C4-2B (cell line): ENCODE measurements at regions not wholly inside any gene's neighbourhood (a gene's known extent, or its start where the extent isn't known, plus 50 kb on each side); places are given as distances from the start of the nearest gene placed in this dataset.
"Not testable (repeated sequence)": the region's sequence is repeated elsewhere in the genome, so short reads cannot be mapped to it uniquely, and the experiment has no call there.

Source experiments
- H3K27ac ChIP-seq: fragments of 450-650 bp; 2 replicates; pipeline ENCODE4 v1.5.1; 2017
- ZFX ChIP-seq: fragments of 450-650 bp; IDR thresholded peaks from 2 replicates; pipeline ENCODE4 v1.6.1; 2017
- TF ChIP-seq, protein P1 (sequence below): fragments of 450-650 bp; conservative IDR thresholded peaks from 2 replicates; pipeline ENCODE4 v1.5.1; 2017; ENCODE audit warnings: mild to moderate bottlenecking

DNA sequence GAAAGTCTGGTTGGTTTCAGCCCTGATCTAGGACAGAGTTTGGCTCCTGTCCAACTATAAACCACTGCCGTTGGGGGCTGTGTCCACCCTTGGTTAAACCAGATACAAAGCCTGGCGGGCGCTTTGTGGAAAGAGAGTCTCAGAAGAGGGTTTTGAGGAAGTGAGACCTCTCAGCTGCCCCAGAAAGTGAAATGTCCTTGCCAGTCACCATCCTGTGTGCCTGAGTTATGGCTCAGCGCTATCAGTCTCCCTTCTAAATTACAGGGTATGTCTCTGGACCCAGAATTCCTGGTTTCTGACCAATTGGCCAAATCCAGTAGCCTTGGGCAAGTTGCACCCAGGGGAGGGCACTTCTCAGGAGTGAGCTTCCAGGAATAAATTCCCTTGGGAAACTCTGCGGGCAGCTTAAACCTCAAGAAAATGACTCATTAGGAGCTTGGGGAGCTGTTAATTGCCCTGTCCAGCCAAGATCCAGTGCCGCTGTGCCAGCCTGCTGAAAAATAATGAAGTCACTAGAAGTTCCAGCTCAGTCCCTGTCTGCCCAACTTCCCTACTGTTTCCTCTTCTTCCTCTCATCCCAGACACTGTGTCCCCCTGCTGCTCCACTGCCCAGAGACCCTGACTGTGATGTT lies 66.7 kb upstream of the PDZD8 start:
- H3K27ac ChIP-seq, result no peak overlapping the region
- TF ChIP-seq, protein P1, sequence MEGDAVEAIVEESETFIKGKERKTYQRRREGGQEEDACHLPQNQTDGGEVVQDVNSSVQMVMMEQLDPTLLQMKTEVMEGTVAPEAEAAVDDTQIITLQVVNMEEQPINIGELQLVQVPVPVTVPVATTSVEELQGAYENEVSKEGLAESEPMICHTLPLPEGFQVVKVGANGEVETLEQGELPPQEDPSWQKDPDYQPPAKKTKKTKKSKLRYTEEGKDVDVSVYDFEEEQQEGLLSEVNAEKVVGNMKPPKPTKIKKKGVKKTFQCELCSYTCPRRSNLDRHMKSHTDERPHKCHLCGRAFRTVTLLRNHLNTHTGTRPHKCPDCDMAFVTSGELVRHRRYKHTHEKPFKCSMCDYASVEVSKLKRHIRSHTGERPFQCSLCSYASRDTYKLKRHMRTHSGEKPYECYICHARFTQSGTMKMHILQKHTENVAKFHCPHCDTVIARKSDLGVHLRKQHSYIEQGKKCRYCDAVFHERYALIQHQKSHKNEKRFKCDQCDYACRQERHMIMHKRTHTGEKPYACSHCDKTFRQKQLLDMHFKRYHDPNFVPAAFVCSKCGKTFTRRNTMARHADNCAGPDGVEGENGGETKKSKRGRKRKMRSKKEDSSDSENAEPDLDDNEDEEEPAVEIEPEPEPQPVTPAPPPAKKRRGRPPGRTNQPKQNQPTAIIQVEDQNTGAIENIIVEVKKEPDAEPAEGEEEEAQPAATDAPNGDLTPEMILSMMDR, result no peak
- no peak for TF ChIP-seq ZFX

DNA sequence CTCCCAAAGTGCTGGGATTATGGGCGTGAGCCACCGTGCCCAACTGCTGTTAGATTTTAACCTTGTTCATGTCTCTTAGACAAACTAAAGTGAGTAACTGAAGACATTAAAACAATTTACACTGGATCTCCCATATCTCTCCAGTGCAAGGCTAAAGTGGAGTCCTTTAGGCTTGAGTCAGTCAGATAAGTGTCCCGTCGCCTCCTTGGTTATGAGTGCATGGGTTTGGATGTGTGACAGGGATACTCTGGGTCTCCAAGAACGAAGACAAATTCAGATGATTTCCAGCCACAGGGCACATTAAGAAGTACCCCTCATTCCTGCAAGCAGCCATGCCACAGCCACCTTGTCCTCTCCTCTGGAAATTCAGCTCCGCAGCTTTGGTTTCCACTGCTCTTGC lies 66.1 kb upstream of the PDZD8 start:
- no peak overlapping the region for H3K27ac ChIP-seq
- no peak for TF ChIP-seq ZFX
- TF ChIP-seq, protein P1, result no peak

DNA sequence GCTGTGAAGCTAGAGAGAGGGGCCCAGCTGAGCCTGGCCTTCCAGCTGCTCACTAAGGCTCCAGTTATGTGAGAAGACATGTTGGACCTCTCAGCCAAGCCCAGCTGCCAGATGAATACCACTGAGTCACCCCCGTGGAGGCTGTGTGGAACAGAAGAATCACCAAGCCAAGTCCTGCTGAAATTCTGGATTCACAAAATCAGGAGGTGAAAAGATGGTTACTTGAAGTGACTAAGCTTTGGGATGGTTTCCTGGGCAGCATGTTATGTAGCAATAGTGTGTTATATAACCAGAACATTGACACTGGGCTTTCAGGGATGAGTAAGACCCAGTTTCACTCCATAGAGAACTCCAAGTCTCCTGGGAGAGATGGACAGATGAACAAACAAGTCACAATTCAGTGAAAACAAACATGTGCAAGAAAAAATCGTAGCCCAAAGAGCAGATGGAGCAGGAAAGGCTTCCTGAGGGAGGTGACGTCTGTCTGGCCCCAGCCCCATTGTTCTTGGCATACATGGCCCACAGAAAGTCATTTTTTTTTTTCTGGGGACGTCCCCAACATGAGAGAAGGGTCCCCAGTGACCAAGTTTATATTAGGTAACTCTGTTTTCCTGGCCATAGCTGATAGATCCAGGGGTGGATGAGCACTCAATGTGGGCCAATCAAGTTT lies 64.1 kb upstream of the PDZD8 start:
- no peak for TF ChIP-seq ZFX
- TF ChIP-seq, protein P1, result no peak
- no peak overlapping the region for H3K27ac ChIP-seq

DNA sequence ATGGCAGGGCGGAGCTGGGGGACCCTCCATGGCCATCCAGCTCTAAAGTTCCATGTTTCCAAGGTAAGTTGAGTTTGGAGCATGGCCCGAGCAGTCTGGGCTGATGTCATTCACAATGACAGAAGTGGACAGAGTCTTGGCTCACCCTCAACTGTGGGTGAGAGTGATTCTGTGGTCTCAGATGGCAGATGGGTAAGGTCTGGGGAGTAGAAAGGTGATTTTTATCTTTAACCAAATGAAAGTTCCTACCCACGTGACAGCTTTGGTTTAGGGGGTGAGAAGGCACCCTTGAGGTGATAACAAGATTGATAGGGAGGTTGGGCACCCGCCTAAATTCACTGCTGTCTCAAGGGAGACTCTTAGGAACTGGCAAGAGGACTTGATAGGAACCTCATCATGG lies 57.6 kb upstream of the PDZD8 start:
- no peak for TF ChIP-seq ZFX
- TF ChIP-seq, protein P1, result no peak
- no peak overlapping the region for H3K27ac ChIP-seq

DNA sequence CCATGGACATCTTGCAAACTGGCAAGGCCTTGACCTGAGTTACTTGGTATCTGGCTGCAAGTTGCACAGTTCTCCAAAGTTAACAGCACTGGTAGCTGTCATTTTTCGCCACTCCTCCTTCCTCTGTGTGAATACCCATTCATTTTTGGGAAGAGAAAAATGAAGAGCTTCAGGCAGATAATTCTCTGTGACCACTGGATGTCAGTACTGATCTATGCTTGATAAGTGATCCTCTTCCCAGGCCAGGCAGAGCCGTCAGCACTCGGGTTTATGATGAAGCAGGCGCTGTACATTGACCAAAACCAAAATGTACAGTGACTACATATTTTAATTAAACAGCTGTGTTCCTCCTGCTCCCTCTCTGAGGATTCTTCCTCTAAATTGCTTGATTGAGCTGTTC lies 55.9 kb upstream of the PDZD8 start:
- H3K27ac ChIP-seq, result no peak overlapping the region
- TF ChIP-seq, protein P1, result peak; percentile 22
- no peak for TF ChIP-seq ZFX

DNA sequence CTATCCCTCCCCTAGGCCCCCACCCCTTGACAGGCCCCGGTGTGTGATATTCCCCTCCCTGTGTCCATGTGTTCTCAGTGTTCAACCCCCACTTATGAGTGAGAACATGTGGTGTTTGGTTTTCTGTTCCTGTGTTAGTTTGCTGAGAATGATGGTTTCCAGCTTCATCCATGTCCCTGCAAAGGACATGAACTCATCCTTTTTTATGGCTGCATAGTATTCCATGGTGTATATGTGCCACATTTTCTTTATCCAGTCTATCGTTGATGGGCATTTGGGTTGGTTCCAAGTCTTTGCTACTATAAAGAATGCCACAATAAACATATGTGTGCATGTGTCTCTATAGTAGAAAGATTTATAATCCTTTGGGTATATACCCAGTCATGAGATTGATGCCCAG lies 55.3 kb upstream of the PDZD8 start:
- H3K27ac ChIP-seq, result not testable (repeated sequence)

DNA sequence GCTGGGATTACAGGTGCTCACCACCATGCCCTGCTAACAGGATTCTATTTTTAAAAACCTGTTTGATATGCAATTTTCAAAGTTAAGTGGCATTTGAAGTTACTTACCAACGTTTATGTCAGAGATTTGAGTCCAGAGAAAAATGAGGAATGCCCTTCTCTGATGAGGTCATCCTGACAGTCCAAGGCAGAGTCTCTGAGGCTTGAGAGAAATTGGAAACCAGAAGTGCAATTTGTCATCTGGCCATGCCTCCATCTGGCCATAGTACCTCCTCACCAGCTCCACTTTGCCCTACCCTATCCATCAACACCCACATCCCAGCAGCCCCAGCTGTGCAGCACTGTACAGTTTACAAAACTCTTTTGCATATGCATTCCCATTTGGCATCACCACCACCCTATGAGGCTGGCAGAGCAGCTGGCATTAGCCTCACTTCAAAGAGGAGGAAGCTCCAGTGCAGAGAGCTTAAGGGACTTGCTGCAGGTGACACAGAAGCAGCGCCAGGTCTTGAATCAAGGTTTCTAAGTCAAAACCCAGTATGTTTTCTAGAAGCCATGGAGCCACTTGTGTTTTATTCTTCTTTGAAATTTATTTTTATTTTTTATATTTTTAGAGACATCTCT lies 54.5 kb upstream of the PDZD8 start:
- no peak overlapping the region for H3K27ac ChIP-seq
- TF ChIP-seq ZFX, result no peak
- TF ChIP-seq, protein P1, result no peak

DNA sequence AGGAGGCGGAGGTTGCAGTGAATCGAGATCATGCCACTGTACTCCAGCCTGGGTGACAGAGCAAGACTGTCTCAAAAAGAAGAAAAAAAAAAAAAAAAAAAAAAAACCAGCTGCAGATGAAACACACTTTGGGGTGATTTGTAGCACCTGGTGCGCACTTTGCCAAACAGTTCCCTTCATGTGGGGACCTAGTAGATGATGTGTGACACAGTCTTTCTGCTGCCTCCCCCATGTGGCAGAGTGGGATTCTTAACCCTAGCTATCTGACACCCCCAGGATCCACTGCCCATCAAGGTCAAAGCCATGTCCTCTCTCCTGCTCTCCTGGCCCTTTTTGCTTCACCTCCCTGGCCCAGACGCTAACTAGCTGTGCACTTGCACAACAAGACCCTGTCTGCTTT lies 52.1 kb upstream of the PDZD8 start:
- H3K27ac ChIP-seq, result no peak overlapping the region
- TF ChIP-seq ZFX, result no peak
- TF ChIP-seq, protein P1, result no peak
